A673 (cell line): ENCODE measurements at regions not wholly inside any gene's neighbourhood (a gene's known extent, or its start where the extent isn't known, plus 50 kb on each side); places are given as distances from the start of the nearest gene placed in this dataset.

Experiments
- CTCF ChIP-seq: fragments of 300-800, 200-600 bp; sonication (generic); conservative IDR thresholded peaks from 2 replicates; pipeline ENCODE4 v1.5.1; 2017; ENCODE audit warnings: low read depth, mild to moderate bottlenecking, antibody characterized with exemption, low read length, moderate library complexity, mixed read lengths
- EZH2 ChIP-seq: fragments of 200-600 bp; sonication (generic); IDR thresholded peaks from 2 replicates; pipeline ENCODE4 v1.6.1; 2017; ENCODE audit warnings: borderline replicate concordance, low read depth, mild to moderate bottlenecking, mixed read lengths, antibody characterized with exemption, low read length; ENCODE audit not compliant: poor library complexity, severe bottlenecking

DNA sequence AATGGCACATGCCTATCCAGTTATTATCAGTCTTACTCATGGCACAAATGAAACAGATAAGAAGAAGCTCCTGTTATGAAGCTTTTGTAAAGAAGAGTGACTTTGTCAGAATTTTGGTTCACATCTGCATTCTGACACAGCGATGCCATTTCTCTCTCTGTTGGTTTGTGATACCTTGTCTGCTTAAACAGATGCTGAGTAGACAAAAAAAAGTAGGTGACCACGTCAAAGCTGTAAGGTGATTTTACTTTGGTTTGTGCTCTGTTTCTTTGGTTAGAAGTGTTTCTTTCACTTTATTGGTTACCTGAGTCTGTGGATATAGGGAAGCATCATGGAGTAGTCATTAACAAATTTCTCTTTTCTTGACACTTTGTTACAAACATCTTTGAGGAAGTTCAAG is 422.3 kb upstream of the ADAMTSL1 start:
- no peak for TF ChIP-seq CTCF
- TF ChIP-seq EZH2: no peak
